GM21423 (cell line): ENCODE measurements at regions not wholly inside any gene's neighbourhood (a gene's known extent, or its start where the extent isn't known, plus 50 kb on each side); places are given as distances from the start of the nearest gene placed in this dataset.
A peak's percentile ranks its signal among the peaks of the same experiment; 100 is the strongest.

Experiments used
- ATAC-seq: cut with Tn5 transposase; IDR thresholded peaks from one replicate; pipeline ENCODE4 v1.9.1; 2021; ENCODE audit warnings: mild to moderate bottlenecking, moderate library complexity; ENCODE audit not compliant: unreplicated experiment

GRCh38 chr5:40416098-40416497 is 263.6 kb upstream of the PTGER4 start:
- no peak for ATAC-seq

- no peak for ATAC-seq
Measured at GRCh38 chr5:40414922-40415321, 264.8 kb upstream of the PTGER4 start.

- ATAC-seq, result no peak
Measured at GRCh38 chr5:40413743-40414142, 266.0 kb upstream of the PTGER4 start.

- no peak for ATAC-seq
Measured at GRCh38 chr5:40412771-40413170, 266.9 kb upstream of the PTGER4 start.

GRCh38 chr5:40410964-40411635 is 268.6 kb upstream of the PTGER4 start:
- ATAC-seq, result no peak

- ATAC-seq, result no peak
Measured at GRCh38 chr5:40410231-40410861, 269.4 kb upstream of the PTGER4 start.

GRCh38 chr5:40409601-40410000 is 270.1 kb upstream of the PTGER4 start:
- no peak for ATAC-seq

GRCh38 chr5:40406741-40407211 is 272.9 kb upstream of the PTGER4 start:
- ATAC-seq, result peak; percentile 68

GRCh38 chr5:40405996-40406740 is 273.5 kb upstream of the PTGER4 start:
- no peak for ATAC-seq

- ATAC-seq, result no peak
Measured at GRCh38 chr5:40405230-40405629, 274.5 kb upstream of the PTGER4 start.

- peak; percentile 55 for ATAC-seq
Measured at GRCh38 chr5:40404613-40405012, 275.1 kb upstream of the PTGER4 start.

- no peak for ATAC-seq
Measured at GRCh38 chr5:40402007-40402364, 277.7 kb upstream of the PTGER4 start.

GRCh38 chr5:40401284-40402006 is 278.3 kb upstream of the PTGER4 start:
- ATAC-seq, result peak; percentile 69

- ATAC-seq, result no peak
Measured at GRCh38 chr5:40400245-40400644, 279.5 kb upstream of the PTGER4 start.

GRCh38 chr5:40399349-40399748 is 280.4 kb upstream of the PTGER4 start:
- no peak for ATAC-seq

GRCh38 chr5:40397976-40398375 is 281.7 kb upstream of the PTGER4 start:
- ATAC-seq, result no peak

GRCh38 chr5:40397091-40397490 is 282.6 kb upstream of the PTGER4 start:
- no peak for ATAC-seq

- ATAC-seq, result no peak
Measured at GRCh38 chr5:40396317-40396716, 283.4 kb upstream of the PTGER4 start.

- no peak for ATAC-seq
Measured at GRCh38 chr5:40395251-40395650, 284.5 kb upstream of the PTGER4 start.

GRCh38 chr5:40394698-40395097 is 285.0 kb upstream of the PTGER4 start:
- ATAC-seq, result no peak

- ATAC-seq, result no peak
Measured at GRCh38 chr5:40391642-40392041, 288.1 kb upstream of the PTGER4 start.
